ENCODE measurements at regions not wholly inside any gene's neighbourhood (a gene's known extent, or its start where the extent isn't known, plus 50 kb on each side); places are given as distances from the start of the nearest gene placed in this dataset.

- TF ChIP-seq GPBP1L1 (CRISPR knock-in tag; IDR thresholded peaks at IDR 0.05) (no peak), ZMYM4 (CRISPR knock-in tag; IDR thresholded peaks at IDR 0.05) (peak; percentile 97), NBN (conservative IDR thresholded peaks at IDR 0.05) (no peak), TBL1XR1 (IDR thresholded peaks at IDR 0.05; ENCODE audit: borderline replicate concordance, low read length, partially characterized antibody) (peak; percentile 55), ZNF460 (CRISPR knock-in tag; IDR thresholded peaks at IDR 0.05; ENCODE audit: borderline replicate concordance) (no peak), CBX2 (IDR thresholded peaks at IDR 0.05; ENCODE audit: low read depth, low read length) (no peak), CBX2 (CRISPR knock-in tag; IDR thresholded peaks at IDR 0.05; ENCODE audit: low read depth) (0 out of 2 replicates have a peak, but pooled peaks have one; percentile 64), HNRNPH1 (optimal IDR thresholded peaks at IDR 0.05; ENCODE audit: low read depth, low read length) (no peak), DMAP1 (CRISPR knock-in tag; IDR thresholded peaks at IDR 0.05) (peak; percentile 43; the same call in 1 of the 2 replicates), XRCC5 (optimal IDR thresholded peaks at IDR 0.05; ENCODE audit: low read length) (peak; percentile 97), ZNF615 (CRISPR knock-in tag; IDR thresholded peaks at IDR 0.05; ENCODE audit: borderline replicate concordance) (no peak), ZNF672 (CRISPR knock-in tag; IDR thresholded peaks at IDR 0.05) (no peak), ZNF576 (CRISPR knock-in tag; IDR thresholded peaks at IDR 0.05) (0 out of 2 replicates have a peak, but pooled peaks have one; percentile 69), SSRP1 (CRISPR knock-in tag; IDR thresholded peaks at IDR 0.05) (peak; percentile 67; the same call in 1 of the 2 replicates), NFIC (IDR thresholded peaks at IDR 0.05; ENCODE audit: low read length) (no peak), TAF15 (IDR thresholded peaks at IDR 0.05; ENCODE audit: low read depth, low read length, poor library complexity, severe bottlenecking) (no peak)
- TF ChIP-seq, protein P1, sequence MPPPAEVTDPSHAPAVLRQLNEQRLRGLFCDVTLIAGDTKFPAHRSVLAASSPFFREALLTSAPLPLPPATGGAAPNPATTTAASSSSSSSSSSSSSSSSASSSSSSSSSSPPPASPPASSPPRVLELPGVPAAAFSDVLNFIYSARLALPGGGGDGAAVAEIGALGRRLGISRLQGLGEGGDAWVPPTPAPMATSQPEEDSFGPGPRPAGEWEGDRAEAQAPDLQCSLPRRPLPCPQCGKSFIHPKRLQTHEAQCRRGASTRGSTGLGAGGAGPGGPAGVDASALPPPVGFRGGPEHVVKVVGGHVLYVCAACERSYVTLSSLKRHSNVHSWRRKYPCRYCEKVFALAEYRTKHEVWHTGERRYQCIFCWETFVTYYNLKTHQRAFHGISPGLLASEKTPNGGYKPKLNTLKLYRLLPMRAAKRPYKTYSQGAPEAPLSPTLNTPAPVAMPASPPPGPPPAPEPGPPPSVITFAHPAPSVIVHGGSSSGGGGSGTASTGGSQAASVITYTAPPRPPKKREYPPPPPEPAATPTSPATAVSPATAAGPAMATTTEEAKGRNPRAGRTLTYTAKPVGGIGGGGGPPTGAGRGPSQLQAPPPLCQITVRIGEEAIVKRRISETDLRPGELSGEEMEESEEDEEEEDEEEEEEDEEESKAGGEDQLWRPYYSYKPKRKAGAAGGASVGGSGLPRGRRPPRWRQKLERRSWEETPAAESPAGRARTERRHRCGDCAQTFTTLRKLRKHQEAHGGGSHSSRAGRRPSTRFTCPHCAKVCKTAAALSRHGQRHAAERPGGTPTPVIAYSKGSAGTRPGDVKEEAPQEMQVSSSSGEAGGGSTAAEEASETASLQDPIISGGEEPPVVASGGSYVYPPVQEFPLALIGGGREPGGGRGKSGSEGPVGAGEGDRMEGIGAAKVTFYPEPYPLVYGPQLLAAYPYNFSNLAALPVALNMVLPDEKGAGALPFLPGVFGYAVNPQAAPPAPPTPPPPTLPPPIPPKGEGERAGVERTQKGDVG (CRISPR knock-in tag; IDR thresholded peaks at IDR 0.05; ENCODE audit: borderline replicate concordance): 0 out of 2 replicates have a peak, but pooled peaks have one; percentile 14
- TF ChIP-seq, protein P2, sequence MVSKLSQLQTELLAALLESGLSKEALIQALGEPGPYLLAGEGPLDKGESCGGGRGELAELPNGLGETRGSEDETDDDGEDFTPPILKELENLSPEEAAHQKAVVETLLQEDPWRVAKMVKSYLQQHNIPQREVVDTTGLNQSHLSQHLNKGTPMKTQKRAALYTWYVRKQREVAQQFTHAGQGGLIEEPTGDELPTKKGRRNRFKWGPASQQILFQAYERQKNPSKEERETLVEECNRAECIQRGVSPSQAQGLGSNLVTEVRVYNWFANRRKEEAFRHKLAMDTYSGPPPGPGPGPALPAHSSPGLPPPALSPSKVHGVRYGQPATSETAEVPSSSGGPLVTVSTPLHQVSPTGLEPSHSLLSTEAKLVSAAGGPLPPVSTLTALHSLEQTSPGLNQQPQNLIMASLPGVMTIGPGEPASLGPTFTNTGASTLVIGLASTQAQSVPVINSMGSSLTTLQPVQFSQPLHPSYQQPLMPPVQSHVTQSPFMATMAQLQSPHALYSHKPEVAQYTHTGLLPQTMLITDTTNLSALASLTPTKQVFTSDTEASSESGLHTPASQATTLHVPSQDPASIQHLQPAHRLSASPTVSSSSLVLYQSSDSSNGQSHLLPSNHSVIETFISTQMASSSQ (IDR thresholded peaks at IDR 0.05; ENCODE audit: low read depth): no peak
- TF ChIP-seq, protein P2 (CRISPR knock-in tag; IDR thresholded peaks at IDR 0.05; ENCODE audit: borderline replicate concordance): peak; percentile 71
- TF ChIP-seq, protein P3, sequence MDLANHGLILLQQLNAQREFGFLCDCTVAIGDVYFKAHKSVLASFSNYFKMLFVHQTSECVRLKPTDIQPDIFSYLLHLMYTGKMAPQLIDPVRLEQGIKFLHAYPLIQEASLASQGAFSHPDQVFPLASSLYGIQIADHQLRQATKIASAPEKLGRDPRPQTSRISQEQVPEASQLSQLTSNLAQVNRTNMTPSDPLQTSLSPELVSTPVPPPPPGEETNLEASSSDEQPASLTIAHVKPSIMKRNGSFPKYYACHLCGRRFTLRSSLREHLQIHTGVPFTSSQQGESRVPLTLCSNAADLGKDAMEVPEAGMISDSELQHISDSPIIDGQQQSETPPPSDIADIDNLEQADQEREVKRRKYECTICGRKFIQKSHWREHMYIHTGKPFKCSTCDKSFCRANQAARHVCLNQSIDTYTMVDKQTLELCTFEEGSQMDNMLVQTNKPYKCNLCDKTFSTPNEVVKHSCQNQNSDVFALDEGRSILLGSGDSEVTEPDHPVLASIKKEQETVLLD (CRISPR knock-in tag; IDR thresholded peaks at IDR 0.05; ENCODE audit: low read depth): no peak
Observed at GRCh38 chr20:1776681-1777475, 118.3 kb upstream of the SIRPA start (continued).

Data from HepG2 (cell line).